Left lobe of liver (tissue), 2 donors: ENCODE measurements at regions not wholly inside any gene's neighbourhood (a gene's known extent, or its start where the extent isn't known, plus 50 kb on each side); places are given as distances from the start of the nearest gene placed in this dataset.
"Not testable (repeated sequence)": the region's sequence is repeated elsewhere in the genome, so short reads cannot be mapped to it uniquely, and the experiment has no call there.

Experiments
- ATAC-seq: fragments of 200-7000 bp; cut with Tn5 transposase; one replicate; pipeline ENCODE4 v1.9.1; 2020; ENCODE audit warnings: mild to moderate bottlenecking, moderate library complexity
- DNase-seq: peaks from one replicate; pipeline ENCODE4 v3.0.0-alpha.2; 2020; ENCODE audit warnings: low spot score
- donor health status: DM: no; HTN: no; CAD: no; lungs with moderate emphysema.
- donor health status: DM: no; HTN: yes; CAD: no.

- DNase-seq: no peak
- ATAC-seq: no peak
Measured at GRCh38 chr7:41438705-41439514, 264.0 kb downstream of the INHBA start.

GRCh38 chr7:41437257-41438196 lies 265.4 kb downstream of the INHBA start:
- DNase-seq (peak; percentile 74), ATAC-seq (peak; percentile 92)

DNA sequence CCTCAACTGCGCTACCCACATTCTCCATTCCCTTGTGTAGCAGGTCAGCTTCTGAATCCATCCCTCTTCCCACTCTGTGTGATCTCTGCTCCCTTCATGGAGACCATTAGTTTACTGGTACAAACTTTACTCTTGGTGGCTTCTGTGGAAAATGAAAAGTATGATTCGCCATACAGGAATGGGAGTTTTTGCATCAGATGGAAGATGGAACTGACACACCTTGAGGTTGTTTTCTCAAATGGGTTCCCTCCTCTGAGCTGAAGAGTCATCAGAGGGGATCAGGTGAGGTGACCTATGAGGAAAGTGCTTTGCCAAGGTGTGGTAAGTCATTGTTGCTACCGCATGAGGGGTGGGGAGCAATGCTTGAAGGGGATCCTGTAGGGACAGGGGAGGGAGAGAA lies 266.8 kb downstream of the INHBA start:
- ATAC-seq: no peak
- DNase-seq: no peak

GRCh38 chr7:41435020-41435419 lies 267.9 kb downstream of the INHBA start:
- not testable (repeated sequence) for ATAC-seq, DNase-seq

- DNase-seq (no peak), ATAC-seq (no peak)
Measured at GRCh38 chr7:41431671-41432070, 271.2 kb downstream of the INHBA start.

DNA sequence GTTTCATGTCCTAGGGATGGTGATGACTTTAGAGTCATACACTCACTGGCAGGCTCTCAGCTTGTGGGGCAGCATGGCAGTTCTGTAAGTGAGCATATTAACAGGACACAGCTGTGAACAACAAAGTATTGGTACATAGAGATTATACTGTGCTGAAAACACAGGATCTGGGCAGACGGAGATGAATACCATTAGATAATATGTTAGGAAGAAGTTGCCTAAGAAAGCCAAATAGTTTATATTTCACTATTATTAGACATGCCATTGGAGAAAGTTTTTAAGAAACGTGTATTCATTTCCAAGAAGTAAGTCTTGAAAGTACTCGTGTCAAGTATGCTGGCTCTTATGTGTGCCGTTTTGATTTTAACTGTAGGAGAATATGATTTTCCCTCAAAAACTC lies 274.5 kb downstream of the INHBA start:
- no peak for DNase-seq
- no peak for ATAC-seq

GRCh38 chr7:41425926-41426325 lies 277.0 kb downstream of the INHBA start:
- DNase-seq (no peak), ATAC-seq (no peak)

DNA sequence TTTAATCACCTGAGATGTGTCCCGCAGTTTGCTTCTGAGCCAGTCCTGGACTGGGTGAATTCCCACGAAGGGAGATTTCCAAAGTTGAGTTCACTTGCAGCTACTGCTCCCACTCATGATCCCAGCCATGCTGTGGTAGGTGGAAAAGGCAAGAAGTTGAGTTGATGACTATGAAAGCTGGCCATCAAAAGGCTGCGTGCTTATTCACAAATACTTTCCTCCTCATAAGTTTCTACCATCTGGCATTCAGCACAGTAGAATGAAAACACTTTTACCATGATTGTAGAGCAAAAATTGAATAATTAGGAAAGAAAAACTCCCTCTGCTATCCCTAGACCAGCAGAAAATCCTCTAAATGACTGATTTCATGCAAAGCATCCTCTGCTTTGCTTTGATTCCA lies 281.8 kb downstream of the INHBA start:
- no peak for ATAC-seq
- DNase-seq: no peak

GRCh38 chr7:41420421-41420820 lies 282.5 kb downstream of the INHBA start:
- DNase-seq: no peak

GRCh38 chr7:41418337-41418736 lies 284.6 kb downstream of the INHBA start:
- ATAC-seq (peak; percentile 44), DNase-seq (no peak)

More at GRCh38 chr7:41420421-41420820, 282.5 kb downstream of the INHBA start:
- no peak for ATAC-seq

DNA sequence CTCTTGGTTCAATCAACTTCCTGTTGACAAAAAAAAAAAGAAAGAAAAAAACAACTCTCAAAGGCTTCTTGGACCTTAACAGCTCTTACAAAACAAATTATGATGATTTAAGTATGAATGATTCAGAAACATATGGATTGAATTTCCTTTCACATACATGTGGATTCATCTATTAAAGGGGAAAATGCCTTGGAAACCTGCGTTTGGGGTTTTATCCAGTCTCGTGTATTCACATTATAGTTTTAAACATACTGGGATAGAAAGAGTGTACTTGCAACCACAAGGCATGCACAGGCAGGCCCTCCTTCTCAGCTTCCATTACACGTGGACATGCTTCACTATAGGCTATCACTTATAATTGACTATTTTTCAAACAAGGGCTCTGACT lies 286.7 kb downstream of the INHBA start:
- ATAC-seq (no peak), DNase-seq (no peak)

DNA sequence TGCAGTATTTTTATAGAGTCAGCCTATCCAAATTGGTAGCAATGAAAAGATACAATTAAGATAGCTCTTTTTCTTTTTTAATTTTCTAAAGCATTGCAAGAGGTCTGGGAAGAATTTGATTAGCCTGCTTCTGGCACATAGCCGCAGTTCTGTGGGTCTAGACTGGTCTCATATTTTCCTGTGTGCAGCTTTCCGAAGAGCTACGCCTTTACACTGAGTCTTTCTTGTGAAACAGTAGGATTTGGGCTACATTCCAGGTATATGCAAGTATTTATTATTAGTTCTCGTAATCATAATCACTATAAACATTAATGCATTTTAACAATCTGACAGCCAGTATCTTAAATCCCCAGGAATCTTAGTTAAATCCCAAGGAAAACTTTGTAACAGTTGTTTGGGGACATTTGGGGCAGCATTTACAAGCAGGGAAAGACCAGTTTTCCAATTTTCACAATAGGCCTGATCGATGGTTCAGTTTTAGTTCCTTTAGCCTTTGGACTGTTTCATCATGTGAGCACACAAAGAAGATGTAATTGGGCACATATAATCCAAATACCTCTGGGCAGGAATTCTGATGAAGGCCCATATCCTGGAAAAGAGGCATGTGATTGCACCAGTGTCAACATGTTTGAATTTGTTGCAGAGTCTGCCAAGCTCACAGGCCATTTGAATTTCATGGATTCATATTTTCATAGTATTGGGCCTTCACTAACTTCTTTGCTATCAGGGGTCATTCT lies 287.3 kb downstream of the INHBA start:
- peak; percentile 69 for DNase-seq
- ATAC-seq: peak; percentile 83

DNA sequence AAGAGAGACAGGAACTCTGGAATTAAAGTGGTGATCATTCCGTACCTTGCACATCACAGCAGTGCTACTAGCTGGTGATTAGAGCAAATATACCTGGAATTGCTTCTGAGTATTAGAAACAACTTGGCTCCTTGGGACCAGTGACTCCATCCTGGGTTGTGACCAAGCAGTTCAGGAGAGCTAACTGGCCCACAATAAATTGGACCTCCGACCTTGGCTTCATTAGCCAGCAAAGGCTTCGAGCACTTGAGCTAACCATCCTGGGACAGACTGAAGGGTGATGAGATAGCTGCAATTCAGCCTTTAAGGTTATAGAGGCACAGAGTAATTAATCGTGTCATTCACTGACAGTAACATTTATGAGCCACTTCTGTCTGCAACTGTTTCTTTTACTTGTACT lies 287.8 kb downstream of the INHBA start:
- ATAC-seq (peak; percentile 59), DNase-seq (peak; percentile 46)

GRCh38 chr7:41404375-41405074 lies 298.4 kb downstream of the INHBA start:
- DNase-seq (no peak), ATAC-seq (peak; percentile 49)

DNA sequence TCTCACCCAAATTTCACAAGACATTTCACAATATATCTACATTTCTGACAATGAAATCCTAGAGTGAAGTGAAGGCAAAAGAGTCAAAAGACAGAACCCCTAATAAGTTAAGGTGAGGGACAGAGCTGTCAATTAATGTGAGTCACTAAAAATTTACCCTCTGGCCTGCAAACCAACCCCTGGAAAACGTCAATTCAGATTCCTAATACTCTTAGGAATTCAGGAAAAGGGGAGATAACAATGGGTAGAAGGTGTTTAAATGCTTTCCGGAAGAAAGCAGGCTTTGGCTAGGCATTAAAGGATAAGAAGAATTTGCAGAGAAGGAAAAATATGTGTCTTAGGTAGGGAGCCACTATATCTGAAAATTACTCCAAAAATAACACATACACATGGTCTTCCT lies 299.6 kb downstream of the INHBA start:
- no peak for DNase-seq
- no peak for ATAC-seq

GRCh38 chr7:41401833-41402232 lies 301.1 kb downstream of the INHBA start:
- no peak for ATAC-seq
- DNase-seq: no peak

- DNase-seq: no peak
- no peak for ATAC-seq
Measured at GRCh38 chr7:41399171-41399570, 303.7 kb downstream of the INHBA start.

- ATAC-seq: no peak
- no peak for DNase-seq
Measured at GRCh38 chr7:41391818-41392217, 311.1 kb downstream of the INHBA start.

- DNase-seq, ATAC-seq: not testable (repeated sequence)
Measured at GRCh38 chr7:41388933-41389332, 314.0 kb downstream of the INHBA start.

DNA sequence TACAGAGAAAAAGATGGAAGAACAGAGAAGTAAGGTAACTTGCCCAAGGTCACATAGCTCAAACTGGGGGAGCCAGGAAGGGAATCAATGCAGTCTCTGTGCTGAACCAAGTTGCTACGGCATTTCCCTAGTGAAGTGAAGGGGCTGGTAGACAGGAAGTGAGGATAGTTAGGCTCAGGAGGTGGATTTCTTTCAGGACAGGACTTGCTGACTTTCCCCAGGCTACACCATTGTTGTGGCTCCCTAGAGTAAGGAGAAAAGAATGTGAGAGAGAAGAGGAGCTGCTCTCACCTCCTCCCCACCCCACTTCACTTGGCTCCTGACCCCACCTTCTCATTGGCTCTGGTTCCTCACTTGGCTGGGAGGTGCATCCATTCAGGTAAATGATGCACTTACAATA lies 316.9 kb downstream of the INHBA start:
- ATAC-seq: no peak
- no peak for DNase-seq

- no peak for ATAC-seq
- DNase-seq: no peak
Measured at GRCh38 chr7:41384418-41384817, 318.5 kb downstream of the INHBA start.
